Adipocyte (in vitro differentiated cells): ENCODE measurements at regions not wholly inside any gene's neighbourhood (a gene's known extent, or its start where the extent isn't known, plus 50 kb on each side); places are given as distances from the start of the nearest gene placed in this dataset.
A peak's percentile ranks its signal among the peaks of the same experiment; 100 is the strongest.

Experiments
- DNase-seq: peaks from one replicate; pipeline ENCODE4 v3.0.0-alpha.2; 2015; ENCODE audit warnings: low read depth
- H3K27me3 ChIP-seq: replicated peaks from 2 replicates; pipeline ENCODE4 v1.7.0; 2013; ENCODE audit warnings: mild to moderate bottlenecking, low read length, moderate library complexity; ENCODE audit not compliant: control insufficient read depth, insufficient read depth
- H3K36me3 ChIP-seq: 2 replicates; pipeline ENCODE4 v1.7.0; 2013; ENCODE audit warnings: low read length, mild to moderate bottlenecking, moderate library complexity; ENCODE audit not compliant: control insufficient read depth, insufficient read depth, severe bottlenecking
- H3K4me1 ChIP-seq: 2 replicates; pipeline ENCODE4 v1.7.0; 2013; ENCODE audit warnings: mild to moderate bottlenecking, low read length, moderate library complexity; ENCODE audit not compliant: control insufficient read depth, insufficient read depth
- H3K4me3 ChIP-seq: 2 replicates; pipeline ENCODE4 v1.7.0; 2013; ENCODE audit warnings: mild to moderate bottlenecking, low read length, moderate library complexity
- H3K9ac ChIP-seq: 2 replicates; pipeline ENCODE4 v1.7.0; 2013; ENCODE audit warnings: mild to moderate bottlenecking, low read length, moderate library complexity
- H3K9me3 ChIP-seq: 2 replicates; pipeline ENCODE4 v1.7.0; 2013; ENCODE audit warnings: mild to moderate bottlenecking, low read length, moderate library complexity; ENCODE audit not compliant: control insufficient read depth

DNA sequence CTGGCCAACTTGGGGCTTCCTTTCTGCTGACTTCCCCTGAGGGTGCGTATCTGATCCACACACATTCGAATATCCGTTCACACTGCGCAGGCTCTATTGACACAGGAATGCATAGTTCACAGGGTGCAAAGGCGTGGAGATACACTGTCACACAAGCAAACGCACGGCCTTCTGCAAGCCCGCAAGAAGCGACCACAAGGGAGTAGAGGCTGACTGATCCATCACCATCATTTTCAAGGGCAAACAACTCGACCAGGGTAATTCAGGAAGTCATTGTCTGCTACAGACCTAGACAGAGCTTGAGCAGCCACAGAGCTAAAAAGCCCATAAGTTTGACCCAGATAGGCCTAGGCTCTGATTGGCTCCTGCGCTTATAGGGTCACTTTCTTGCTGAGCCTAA, 392.3 kb downstream of the MN1 start:
- H3K4me3 ChIP-seq = no peak overlapping the region
- no peak overlapping the region for H3K9ac ChIP-seq
- no peaks in the 10 kb centered on the region for H3K9me3 ChIP-seq
- DNase-seq = no peak
- H3K36me3 ChIP-seq = no peaks in the 10 kb centered on the region
- no peaks in the 10 kb centered on the region for H3K4me1 ChIP-seq
- peaks cover 10% of the 10 kb centered on the region for H3K27me3 ChIP-seq

DNA sequence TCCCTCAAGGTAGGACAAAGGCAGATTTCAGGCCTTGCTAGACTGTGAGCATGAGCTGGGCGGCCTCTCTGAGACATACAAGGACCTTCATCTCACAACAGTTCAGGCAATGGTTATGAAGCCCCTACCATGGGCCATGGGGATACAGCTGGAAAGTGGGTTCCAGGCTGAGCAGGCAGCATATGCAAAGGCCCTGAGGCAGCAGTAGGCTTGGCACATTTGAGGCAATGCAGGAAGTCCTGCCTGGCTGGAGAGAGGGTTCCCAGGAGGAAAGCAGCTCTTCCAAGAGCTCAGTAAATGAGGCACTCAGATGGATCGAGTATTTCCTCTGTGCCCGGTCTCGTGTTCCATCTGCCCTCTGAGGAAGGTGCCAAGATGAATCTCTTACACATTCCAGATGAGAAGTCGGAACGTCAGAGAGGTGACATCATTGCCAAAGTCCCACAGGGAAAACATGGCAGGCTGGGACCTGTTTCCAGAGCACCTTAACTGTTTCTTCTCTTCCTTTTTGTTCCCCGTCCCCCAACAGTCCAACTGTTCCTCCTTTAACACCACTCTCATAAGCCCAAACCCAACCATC, 388.6 kb downstream of the MN1 start:
- H3K36me3 ChIP-seq = no peaks in the 10 kb centered on the region
- no peak overlapping the region for H3K9ac ChIP-seq
- DNase-seq = no peak
- H3K9me3 ChIP-seq = no peaks in the 10 kb centered on the region
- H3K27me3 ChIP-seq = peaks cover 10% of the 10 kb centered on the region
- H3K4me3 ChIP-seq = no peak overlapping the region
- H3K4me1 ChIP-seq = no peaks in the 10 kb centered on the region

DNA sequence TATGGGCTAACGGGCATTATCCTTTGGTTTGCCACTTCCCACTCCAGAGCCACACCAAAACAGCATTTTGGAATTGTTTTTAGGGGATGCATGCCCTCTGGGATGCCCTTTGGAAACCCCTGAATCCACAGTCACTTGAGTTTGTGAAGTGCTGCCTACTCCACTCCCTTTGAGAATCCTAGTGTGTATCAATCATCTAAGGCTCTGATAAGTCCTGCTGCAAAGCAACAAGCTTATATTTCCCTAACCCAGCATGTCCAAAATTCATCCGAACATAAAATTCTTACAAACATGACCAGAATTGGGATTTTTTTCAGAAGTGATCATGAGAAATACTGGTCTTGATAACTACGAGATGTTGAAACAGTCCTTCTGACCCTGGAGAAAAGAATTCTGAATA, 387.9 kb downstream of the MN1 start:
- H3K9ac ChIP-seq = no peak overlapping the region
- H3K4me1 ChIP-seq = no peaks in the 10 kb centered on the region
- H3K36me3 ChIP-seq = no peaks in the 10 kb centered on the region
- no peak for DNase-seq
- H3K4me3 ChIP-seq = no peak overlapping the region
- no peaks in the 10 kb centered on the region for H3K9me3 ChIP-seq
- peaks cover 10% of the 10 kb centered on the region for H3K27me3 ChIP-seq

DNA sequence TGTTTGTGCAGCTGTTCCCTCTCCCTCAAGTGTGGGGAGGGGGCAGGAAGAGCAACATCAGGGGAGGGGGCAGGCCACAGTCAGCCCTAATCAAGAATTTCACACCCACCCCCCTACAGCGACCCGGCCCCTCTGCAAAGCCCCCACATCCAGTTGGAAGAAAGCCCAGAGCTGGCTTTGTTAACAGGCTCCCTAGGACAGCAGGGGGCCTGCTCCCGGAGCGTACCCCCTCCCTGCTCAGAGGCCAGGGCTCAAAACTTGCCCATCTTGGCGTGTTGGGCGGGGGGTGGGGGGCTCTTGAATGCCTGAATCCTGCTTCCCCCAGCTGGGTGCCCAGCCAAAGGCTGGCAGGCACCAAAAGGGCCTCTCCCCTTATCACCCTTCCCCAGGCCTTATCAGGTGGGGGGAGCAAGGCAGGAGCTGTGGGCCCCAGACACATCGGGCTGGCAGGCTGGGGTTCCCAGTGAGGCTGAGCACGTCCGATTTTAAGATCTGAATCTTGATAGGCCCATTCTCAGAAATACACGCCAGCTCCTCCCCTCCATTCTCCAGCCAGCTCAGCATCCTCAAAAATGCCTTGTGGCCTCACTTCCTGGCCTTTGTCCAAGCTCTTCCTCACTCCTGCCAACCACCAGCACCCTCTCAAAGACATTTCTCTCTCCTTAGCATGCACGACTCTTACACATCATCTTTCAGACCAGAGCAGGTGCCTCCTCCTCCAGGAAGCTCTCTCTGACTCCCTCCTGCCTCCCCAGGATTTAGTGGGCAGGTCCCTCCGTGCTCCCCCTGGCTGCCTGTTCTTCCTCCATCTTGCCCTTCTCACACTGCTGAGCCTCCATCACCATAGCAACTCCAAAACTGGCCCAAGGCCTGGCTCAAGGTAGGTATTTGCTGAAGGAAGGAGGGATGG, 384.8 kb downstream of the MN1 start:
- no peaks in the 10 kb centered on the region for H3K9me3 ChIP-seq
- no peaks in the 10 kb centered on the region for H3K36me3 ChIP-seq
- DNase-seq = peak; percentile 89
- peaks cover 16% of the 10 kb centered on the region for H3K4me1 ChIP-seq
- no peak overlapping the region for H3K9ac ChIP-seq
- peaks cover 6% of the 10 kb centered on the region for H3K27me3 ChIP-seq
- H3K4me3 ChIP-seq = no peak overlapping the region

DNA sequence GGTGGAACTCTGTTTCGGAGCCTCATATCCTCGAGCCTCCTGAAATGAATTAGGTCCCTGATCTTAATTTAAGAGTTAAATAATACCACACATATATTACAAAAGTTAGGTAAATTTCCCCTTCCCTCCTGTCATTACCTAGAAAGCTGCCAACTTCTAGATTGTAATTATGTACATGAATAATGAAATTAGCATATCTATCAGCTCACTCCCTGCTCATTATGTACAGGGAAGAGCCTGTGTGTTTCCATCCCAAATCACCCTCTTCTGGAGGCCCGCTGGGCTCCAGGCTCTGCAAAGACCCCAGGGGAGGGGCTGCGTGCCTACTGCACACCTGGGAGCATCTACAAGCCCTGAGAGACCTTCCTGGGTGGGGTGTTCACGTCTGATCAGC, 384.1 kb downstream of the MN1 start:
- Histone ChIP-seq H3K9me3 (no peaks in the 10 kb centered on the region), H3K9ac (no peak overlapping the region), H3K36me3 (no peaks in the 10 kb centered on the region), H3K4me3 (no peak overlapping the region), H3K4me1 (peaks cover 16% of the 10 kb centered on the region), H3K27me3 (peaks cover 6% of the 10 kb centered on the region)
- DNase-seq = no peak

DNA sequence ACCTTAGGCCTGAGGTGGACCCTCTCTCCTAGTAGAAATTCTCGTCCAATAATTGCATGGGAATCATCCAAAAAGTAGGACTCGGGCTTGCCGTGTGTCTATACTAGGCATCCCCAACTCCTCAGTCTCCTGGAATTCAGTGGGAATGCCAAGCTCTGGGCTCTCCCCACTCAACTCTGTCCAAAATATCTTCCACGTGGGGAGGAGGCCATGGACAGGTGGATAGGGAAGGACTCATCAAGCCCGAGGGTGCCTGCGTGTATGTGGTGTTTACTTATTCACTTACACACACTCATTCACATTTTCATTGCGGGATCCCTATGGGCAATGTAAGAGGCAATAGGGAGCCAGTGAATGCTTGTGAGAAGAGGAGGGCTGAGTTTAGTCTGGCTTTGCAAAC, 383.3 kb downstream of the MN1 start:
- Histone ChIP-seq H3K9ac (no peak overlapping the region), H3K36me3 (no peaks in the 10 kb centered on the region), H3K27me3 (peaks cover 6% of the 10 kb centered on the region), H3K4me1 (peaks cover 16% of the 10 kb centered on the region), H3K4me3 (no peak overlapping the region), H3K9me3 (no peaks in the 10 kb centered on the region)
- no peak for DNase-seq

DNA sequence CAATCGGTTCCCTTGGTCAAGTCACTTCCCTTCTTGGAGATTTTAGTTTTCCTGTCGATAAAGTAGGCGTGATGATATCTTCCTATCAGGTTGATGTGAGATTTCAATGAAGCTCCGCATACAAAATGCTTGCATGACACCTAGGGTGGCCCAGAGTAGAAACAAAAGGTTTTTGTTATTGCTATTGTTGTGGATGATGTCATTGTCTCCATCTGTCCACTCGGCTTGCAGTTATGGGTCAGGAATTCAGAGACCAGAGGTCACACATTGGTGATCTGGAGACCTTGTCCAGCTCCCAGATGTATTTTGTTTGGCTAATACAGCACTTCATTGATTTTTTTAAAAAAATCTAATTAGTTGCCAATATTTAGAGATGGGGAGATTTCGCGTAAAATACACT, 382.1 kb downstream of the MN1 start:
- Histone ChIP-seq H3K27me3 (no peaks in the 10 kb centered on the region), H3K36me3 (no peaks in the 10 kb centered on the region), H3K4me1 (peaks cover 16% of the 10 kb centered on the region), H3K9ac (no peak overlapping the region), H3K9me3 (no peaks in the 10 kb centered on the region), H3K4me3 (no peak overlapping the region)
- no peak for DNase-seq

DNA sequence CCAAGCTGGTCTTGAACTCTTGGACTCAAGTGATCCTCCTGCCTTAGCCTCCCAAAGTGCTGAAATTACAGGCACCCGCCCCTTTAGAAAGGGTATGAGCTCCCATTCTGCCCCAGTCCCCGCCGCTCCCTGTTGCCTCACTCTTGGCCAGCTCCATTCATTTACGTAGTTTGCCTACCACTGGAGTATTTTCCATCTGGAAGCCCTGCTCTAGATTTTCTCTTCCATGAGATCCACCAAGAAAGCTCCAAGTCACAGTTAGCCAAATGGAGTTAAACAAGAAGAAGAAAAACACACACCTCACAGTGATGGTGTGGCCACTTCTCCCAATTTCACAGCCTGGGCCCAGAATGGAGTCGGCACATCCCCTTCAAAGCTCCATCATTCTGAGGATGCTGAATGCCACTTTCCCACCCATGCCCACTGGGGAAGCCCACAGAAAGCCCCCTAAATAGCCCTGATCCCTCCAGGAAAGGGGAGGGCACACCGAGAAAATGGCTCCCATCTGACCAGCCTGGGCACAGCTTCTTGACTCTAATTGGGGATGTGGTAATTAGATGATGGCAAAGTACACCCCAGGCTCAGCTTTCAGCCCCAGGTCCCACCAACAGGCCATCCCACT, 381.2 kb downstream of the MN1 start:
- Histone ChIP-seq H3K9ac (peak overlapping the region; percentile 25), H3K4me3 (no peak overlapping the region), H3K4me1 (peaks cover 16% of the 10 kb centered on the region), H3K27me3 (no peaks in the 10 kb centered on the region), H3K36me3 (no peaks in the 10 kb centered on the region), H3K9me3 (no peaks in the 10 kb centered on the region)
- DNase-seq = peak; percentile 37

DNA sequence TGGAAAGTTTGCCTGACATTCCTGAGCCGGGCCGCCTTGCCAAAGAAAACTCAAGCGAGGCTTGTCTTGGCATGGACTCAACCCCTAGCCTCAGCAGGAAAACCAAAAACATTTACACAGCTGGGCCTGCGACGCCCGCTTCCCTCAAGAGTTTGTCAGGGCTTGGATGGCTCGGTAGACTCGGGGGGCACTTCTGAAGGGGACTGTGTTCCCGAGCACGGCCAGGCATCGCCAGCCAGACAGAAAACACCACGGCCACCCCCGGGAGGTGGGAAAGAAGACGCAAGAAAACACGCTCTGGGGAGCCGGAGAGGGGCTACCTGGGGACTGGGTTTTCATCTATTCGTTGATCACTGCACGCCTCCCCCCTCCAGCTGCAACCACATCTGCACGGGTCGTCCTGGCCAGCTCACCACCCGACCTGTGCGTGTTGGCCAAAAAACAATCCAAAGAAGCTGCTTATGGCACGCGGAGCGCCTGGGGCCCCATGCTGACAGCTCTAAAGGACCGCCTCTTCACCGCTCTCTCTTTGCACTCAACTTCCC, 380.7 kb downstream of the MN1 start:
- H3K9ac ChIP-seq = peak overlapping the region; percentile 65
- DNase-seq = peak; percentile 96
- H3K27me3 ChIP-seq = no peaks in the 10 kb centered on the region
- H3K4me3 ChIP-seq = peak overlapping the region; percentile 14
- H3K4me1 ChIP-seq = peaks cover 16% of the 10 kb centered on the region
- H3K36me3 ChIP-seq = no peaks in the 10 kb centered on the region
- no peaks in the 10 kb centered on the region for H3K9me3 ChIP-seq

DNA sequence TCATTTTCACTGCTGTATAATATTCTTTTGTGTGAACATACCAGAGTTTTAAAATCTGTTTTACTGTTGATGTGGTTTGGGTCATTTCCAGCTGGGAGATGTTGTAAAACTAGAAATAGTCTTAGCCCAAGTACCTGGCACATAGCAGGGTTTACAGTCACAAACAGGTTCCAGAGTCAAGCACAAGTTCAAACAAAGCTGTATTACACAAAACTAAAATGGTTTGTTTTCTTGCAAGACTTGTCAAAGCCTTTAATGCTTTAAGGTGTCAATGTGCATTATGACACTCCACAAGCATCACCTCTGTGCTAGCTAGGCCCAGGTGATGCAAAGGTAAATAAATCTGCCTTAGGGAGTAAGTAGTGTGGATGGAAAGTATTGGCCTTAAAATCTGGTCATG, 379.1 kb downstream of the MN1 start:
- Histone ChIP-seq H3K4me1 (peaks cover 16% of the 10 kb centered on the region), H3K27me3 (no peaks in the 10 kb centered on the region), H3K9me3 (peaks cover 6% of the 10 kb centered on the region), H3K36me3 (no peaks in the 10 kb centered on the region), H3K9ac (no peak overlapping the region), H3K4me3 (no peak overlapping the region)
- DNase-seq = no peak

DNA sequence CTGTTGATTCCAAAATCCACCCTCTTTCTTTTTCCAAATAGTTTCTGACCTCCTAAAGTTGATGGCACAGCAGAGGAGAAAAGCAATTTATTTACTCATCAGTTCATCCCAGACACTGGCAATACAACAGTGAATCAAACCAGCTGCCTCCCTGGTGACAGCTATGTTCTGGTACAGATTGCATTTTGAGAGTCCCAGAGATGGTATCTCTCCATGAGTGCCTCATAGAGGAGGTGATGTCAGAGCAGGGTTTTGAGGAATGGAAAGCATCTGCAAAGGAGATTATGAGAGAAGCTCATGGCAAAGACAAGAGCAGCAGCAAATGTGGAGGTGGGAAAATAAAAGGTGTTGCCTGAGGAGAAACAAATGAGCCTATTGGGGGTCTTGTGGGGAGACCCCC, 377.2 kb downstream of the MN1 start:
- Histone ChIP-seq H3K27me3 (peaks cover 13% of the 10 kb centered on the region), H3K36me3 (no peaks in the 10 kb centered on the region), H3K4me3 (no peak overlapping the region), H3K9me3 (peaks cover 16% of the 10 kb centered on the region), H3K4me1 (peaks cover 16% of the 10 kb centered on the region), H3K9ac (no peak overlapping the region)
- peak; percentile 76 for DNase-seq
